ENCODE measurements at regions not wholly inside any gene's neighbourhood (a gene's known extent, or its start where the extent isn't known, plus 50 kb on each side); places are given as distances from the start of the nearest gene placed in this dataset.

GRCh38 chr5:145708169-145708568 is 127.0 kb downstream of the PRELID2 start:
- no peak for DNase-seq

GRCh38 chr5:145704724-145705123 is 130.4 kb downstream of the PRELID2 start:
- no peak for DNase-seq

GRCh38 chr5:145703856-145704255 is 131.3 kb downstream of the PRELID2 start:
- no peak for DNase-seq

GRCh38 chr5:145701404-145701803 is 133.7 kb downstream of the PRELID2 start:
- DNase-seq: no peak

GRCh38 chr5:145699846-145700245 is 135.3 kb downstream of the PRELID2 start:
- DNase-seq: no peak

- DNase-seq: peak; percentile 7 to 15
Observed at GRCh38 chr5:145697251-145697990, 137.7 kb downstream of the PRELID2 start.

- no peak for DNase-seq
Observed at GRCh38 chr5:145689235-145689634, 145.9 kb downstream of the PRELID2 start.

GRCh38 chr5:145687943-145688342 is 147.2 kb downstream of the PRELID2 start:
- DNase-seq: no peak

- no peak for DNase-seq
Observed at GRCh38 chr5:145685417-145685816, 149.7 kb downstream of the PRELID2 start.

- DNase-seq: no peak
Observed at GRCh38 chr5:145683431-145683830, 151.7 kb downstream of the PRELID2 start.

GRCh38 chr5:145682197-145682899 is 152.8 kb downstream of the PRELID2 start:
- DNase-seq: no peak

- peak; percentile 11 to 21 for DNase-seq
Observed at GRCh38 chr5:145681686-145682085, 153.5 kb downstream of the PRELID2 start.

- DNase-seq: no peak
Observed at GRCh38 chr5:145681216-145681615, 153.9 kb downstream of the PRELID2 start.

GRCh38 chr5:145680767-145681166 is 154.4 kb downstream of the PRELID2 start:
- DNase-seq: no peak

GRCh38 chr5:145680169-145680568 is 155.0 kb downstream of the PRELID2 start:
- DNase-seq: no peak

GRCh38 chr5:145678255-145678654 is 156.9 kb downstream of the PRELID2 start:
- no peak for DNase-seq

GRCh38 chr5:145673786-145674185 is 161.4 kb downstream of the PRELID2 start:
- DNase-seq: no peak

GRCh38 chr5:145668714-145669113 is 166.4 kb downstream of the PRELID2 start:
- no peak for DNase-seq

- no peak for DNase-seq
Observed at GRCh38 chr5:145667742-145668141, 167.4 kb downstream of the PRELID2 start.

GRCh38 chr5:145666591-145666990 is 168.6 kb downstream of the PRELID2 start:
- DNase-seq: no peak

- no peak for DNase-seq
Observed at GRCh38 chr5:145661737-145662485, 173.2 kb downstream of the PRELID2 start.

- no peak for DNase-seq
Observed at GRCh38 chr5:145660897-145661640, 174.1 kb downstream of the PRELID2 start.

GRCh38 chr5:145658435-145658834 is 176.7 kb downstream of the PRELID2 start:
- no peak for DNase-seq

Data from stimulated activated CD4-positive, alpha-beta T cell treated with anti-CD3 and anti-CD28 coated beads, Interleukin-2, amount 100 ng/mL, for 48 hours (primary cell).